ENCODE measurements at regions not wholly inside any gene's neighbourhood (a gene's known extent, or its start where the extent isn't known, plus 50 kb on each side); places are given as distances from the start of the nearest gene placed in this dataset.

GRCh38 chr2:147374423-147374811 lies 470.4 kb upstream of the ACVR2A start:
- TF ChIP-seq CTCF (IDR thresholded peaks at IDR 0.05) (no peak), EP300 (IDR thresholded peaks at IDR 0.05) (no peak)

Data from suprapubic skin (tissue), 3 donors.